Endodermal cell (in vitro differentiated cells): ENCODE measurements at regions not wholly inside any gene's neighbourhood (a gene's known extent, or its start where the extent isn't known, plus 50 kb on each side); places are given as distances from the start of the nearest gene placed in this dataset.

Source experiments
- DNase-seq: peaks from one replicate; pipeline ENCODE4 v3.0.0-alpha.2; 2017
- H3K27ac ChIP-seq: 2 replicates; pipeline ENCODE4 v1.5.1; 2013; ENCODE audit warnings: mild to moderate bottlenecking, low read depth, low read length, moderate library complexity
- H3K27me3 ChIP-seq: 2 replicates; pipeline ENCODE4 v1.6.1; 2013; ENCODE audit warnings: mild to moderate bottlenecking, low read length, moderate library complexity; ENCODE audit not compliant: insufficient read depth, control insufficient read depth, poor library complexity, severe bottlenecking
- H3K36me3 ChIP-seq: 2 replicates; pipeline ENCODE4 v1.7.0; 2013; ENCODE audit warnings: mild to moderate bottlenecking, low read length, moderate library complexity; ENCODE audit not compliant: control insufficient read depth, insufficient read depth
- H3K4me1 ChIP-seq: one replicate; pipeline ENCODE4 v1.7.0; 2013; ENCODE audit warnings: low read length; ENCODE audit not compliant: control insufficient read depth, insufficient read depth
- H3K4me3 ChIP-seq: 2 replicates; pipeline ENCODE4 v1.5.1; 2013; ENCODE audit warnings: mild to moderate bottlenecking, low read length, moderate library complexity
- H3K9ac ChIP-seq: 2 replicates; pipeline ENCODE4 v1.6.1; 2013; ENCODE audit warnings: mild to moderate bottlenecking, low read length, moderate library complexity; ENCODE audit not compliant: poor library complexity, severe bottlenecking; ENCODE audit errors: extremely low read depth
- H3K9me3 ChIP-seq: 2 replicates; pipeline ENCODE4 v1.6.1; 2013; ENCODE audit warnings: mild to moderate bottlenecking, low read length, moderate library complexity; ENCODE audit not compliant: control insufficient read depth
- H3K27ac Mint-ChIP-seq: 2 replicates; pipeline ENCODE4 v1.8.0; 2020; ENCODE audit warnings: mixed read lengths
- H3K27me3 Mint-ChIP-seq: 2 replicates; pipeline ENCODE4 v1.8.0; 2021; ENCODE audit warnings: mild to moderate bottlenecking, mixed read lengths; ENCODE audit not compliant: insufficient read depth
- H3K36me3 Mint-ChIP-seq: 2 replicates; pipeline ENCODE4 v1.8.0; 2020; ENCODE audit warnings: low read depth, mixed read lengths
- H3K4me1 Mint-ChIP-seq: 2 replicates; pipeline ENCODE4 v1.8.0; 2020; ENCODE audit warnings: mixed read lengths
- H3K4me3 Mint-ChIP-seq: 2 replicates; pipeline ENCODE4 v1.8.0; 2020; ENCODE audit warnings: mild to moderate bottlenecking, moderate library complexity, mixed read lengths
- H3K9me3 Mint-ChIP-seq: 2 replicates; pipeline ENCODE4 v1.8.0; 2020; ENCODE audit warnings: mild to moderate bottlenecking, mixed read lengths
- CTCF ChIP-seq: fragments of 200-600 bp; sonication (generic); conservative IDR thresholded peaks from 2 replicates; pipeline ENCODE4 v1.5.0; 2021; ENCODE audit warnings: antibody characterized with exemption, mild to moderate bottlenecking
- WGBS, 2 experiments: methylation state at CpG; one replicate each; pipeline versions ENCODE4 v1.1.5 to v1.1.7; 2013; ENCODE audit warnings: missing lambda C conversion rate in 2 of 2, mixed read lengths in 1 of 2; ENCODE audit not compliant: insufficient coverage in 1 of 2, insufficient read length in 1 of 2; 5-methylcytosine and 5-hydroxymethylcytosine counted together

DNA sequence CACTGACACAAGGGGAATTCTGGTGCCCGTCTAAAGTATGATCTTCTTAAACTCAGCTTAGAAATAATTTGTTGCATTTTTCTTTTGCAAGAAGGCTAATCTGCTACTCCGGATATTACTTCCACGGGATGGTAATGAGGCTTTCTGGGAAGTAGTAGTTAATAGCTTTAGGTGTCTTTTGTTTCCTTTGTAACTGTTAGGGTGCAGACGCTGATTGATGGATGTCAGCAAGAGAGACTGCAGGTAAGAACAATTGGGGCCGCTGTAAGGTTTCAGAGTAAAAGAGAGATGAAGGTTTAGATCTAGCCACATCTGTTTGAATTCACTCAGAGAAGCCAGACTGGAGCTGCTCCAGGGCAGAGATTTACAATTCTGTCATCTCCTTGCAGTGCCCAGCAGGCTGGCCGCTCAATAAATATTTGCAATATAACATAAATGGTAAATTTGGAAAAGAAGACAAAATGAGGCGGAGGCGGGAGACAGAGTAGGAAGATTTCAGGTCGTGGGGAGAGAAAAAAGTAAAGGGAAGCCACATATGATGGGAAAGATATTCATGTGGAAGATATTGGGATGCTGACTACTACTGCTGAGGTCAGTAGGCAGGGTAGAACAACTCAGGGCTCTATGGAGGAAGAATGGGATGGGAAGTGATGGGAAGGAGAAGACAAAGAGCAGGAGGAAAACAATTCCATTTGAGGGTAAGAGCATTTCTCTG, 320.5 kb downstream of the AASDHPPT start:
- Histone ChIP-seq H3K4me1 (no peaks in the 10 kb centered on the region), H3K9ac (no peak overlapping the region), H3K4me3 (no peak overlapping the region), H3K9me3 (peaks cover 12% of the 10 kb centered on the region), H3K27me3 (no peaks in the 10 kb centered on the region), H3K36me3 (no peaks in the 10 kb centered on the region), H3K27ac (no peak overlapping the region)
- no peak overlapping the region for H3K4me3 Mint-ChIP-seq
- no peaks in the 10 kb centered on the region for H3K27me3 Mint-ChIP-seq
- H3K4me1 Mint-ChIP-seq, result no peaks in the 10 kb centered on the region
- no peak overlapping the region for H3K27ac Mint-ChIP-seq
- peaks cover 13% of the 10 kb centered on the region for H3K9me3 Mint-ChIP-seq
- no peak for DNase-seq
- no peaks in the 10 kb centered on the region for H3K36me3 Mint-ChIP-seq
- 83 to 88% methylated on average over 8 to 9 of the region's 9 CpGs for WGBS, 2 experiments
- no peak for TF ChIP-seq CTCF

DNA sequence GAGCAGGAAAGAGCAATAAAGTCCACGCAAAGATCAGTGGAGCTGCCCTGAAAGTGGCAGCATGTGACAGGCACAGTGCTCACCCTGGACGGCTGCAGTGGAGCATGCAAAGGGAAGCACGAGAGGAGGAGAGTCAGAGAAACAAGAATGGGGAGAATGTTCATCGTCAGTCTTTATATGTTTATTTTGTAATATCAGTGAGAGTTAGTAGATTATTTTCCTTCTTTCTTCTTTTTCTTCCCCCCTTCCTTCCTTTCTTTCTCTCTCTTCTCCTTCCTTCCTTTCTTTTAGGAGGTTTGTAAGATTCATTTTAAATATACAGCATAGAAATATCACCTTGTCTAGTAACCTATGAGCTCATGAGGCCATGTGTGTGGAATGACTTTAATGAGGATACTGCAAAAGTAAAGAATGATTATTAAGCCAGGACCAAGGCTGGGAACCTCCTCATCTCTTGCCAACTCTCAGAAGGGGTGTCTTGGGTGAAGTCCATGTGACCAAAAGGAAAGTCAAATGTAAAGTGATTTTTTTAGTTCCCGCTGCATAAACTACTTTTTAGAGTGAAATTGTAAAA, 321.1 kb downstream of the AASDHPPT start:
- Histone ChIP-seq H3K4me3 (no peak overlapping the region), H3K4me1 (no peaks in the 10 kb centered on the region), H3K27ac (no peak overlapping the region), H3K9ac (no peak overlapping the region), H3K27me3 (no peaks in the 10 kb centered on the region), H3K36me3 (no peaks in the 10 kb centered on the region), H3K9me3 (peaks cover 12% of the 10 kb centered on the region)
- H3K4me3 Mint-ChIP-seq, result no peak overlapping the region
- 96% methylated on average over 2 to 4 of the region's 5 CpGs for WGBS, 2 experiments
- DNase-seq, result no peak
- TF ChIP-seq CTCF, result no peak
- H3K36me3 Mint-ChIP-seq, result no peaks in the 10 kb centered on the region
- no peaks in the 10 kb centered on the region for H3K4me1 Mint-ChIP-seq
- H3K27me3 Mint-ChIP-seq, result no peaks in the 10 kb centered on the region
- no peak overlapping the region for H3K27ac Mint-ChIP-seq
- peaks cover 13% of the 10 kb centered on the region for H3K9me3 Mint-ChIP-seq

DNA sequence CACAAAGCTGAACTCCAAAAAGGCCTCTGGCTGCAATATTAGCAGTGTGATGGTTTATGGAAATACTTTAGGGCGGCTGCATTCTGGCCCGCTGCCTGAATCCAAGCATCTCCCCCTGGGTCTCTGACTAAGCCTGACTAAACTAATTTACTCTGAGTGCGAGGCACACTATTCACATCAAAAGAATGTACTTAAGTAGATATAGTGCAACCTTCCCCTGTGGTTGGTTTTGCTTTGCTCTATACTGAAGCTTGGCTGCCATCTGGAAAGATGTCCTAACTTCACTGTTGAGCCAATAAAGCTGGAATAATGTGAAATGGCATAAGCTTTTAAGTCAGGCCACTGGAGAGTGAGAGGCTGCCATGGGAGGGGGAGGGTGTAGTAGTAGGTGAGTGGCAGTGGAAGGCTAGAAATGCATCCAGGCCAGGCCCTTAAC, 321.6 kb downstream of the AASDHPPT start:
- no peaks in the 10 kb centered on the region for H3K36me3 Mint-ChIP-seq
- H3K9ac ChIP-seq, result no peak overlapping the region
- no peak for DNase-seq
- H3K4me1 ChIP-seq, result no peaks in the 10 kb centered on the region
- H3K4me3 ChIP-seq, result no peak overlapping the region
- no peaks in the 10 kb centered on the region for H3K36me3 ChIP-seq
- H3K27ac ChIP-seq, result no peak overlapping the region
- H3K27me3 ChIP-seq, result no peaks in the 10 kb centered on the region
- H3K27me3 Mint-ChIP-seq, result no peaks in the 10 kb centered on the region
- TF ChIP-seq CTCF, result no peak
- WGBS, 2 experiments, result 92 to 93% methylated on average over 2 of the region's 3 CpGs
- H3K4me1 Mint-ChIP-seq, result no peaks in the 10 kb centered on the region
- peaks cover 13% of the 10 kb centered on the region for H3K9me3 Mint-ChIP-seq
- no peak overlapping the region for H3K27ac Mint-ChIP-seq
- H3K9me3 ChIP-seq, result peaks cover 12% of the 10 kb centered on the region
- H3K4me3 Mint-ChIP-seq, result no peak overlapping the region
